H1 (cell line): ENCODE measurements at regions not wholly inside any gene's neighbourhood (a gene's known extent, or its start where the extent isn't known, plus 50 kb on each side); places are given as distances from the start of the nearest gene placed in this dataset.

Source experiments
- CTCF ChIA-PET: fragments of 300-600 bp; sonication (Branson Sonifier 250); formaldehyde crosslinking; loops from one replicate; lab custom pipeline; 2021; ENCODE audit not compliant: partially characterized antibody; lab: Charles Lee
- POLR2A ChIA-PET: fragments of 300-600 bp; sonication (Branson Sonifier 250); formaldehyde crosslinking; loops from one replicate; lab custom pipeline; 2021; ENCODE audit warnings: inconsistent platforms; ENCODE audit not compliant: partially characterized antibody; lab: Charles Lee
- DNase-seq, 2 experiments: peaks; one replicate each; pipeline versions ENCODE4 v3.0.0 to v3.0.0-alpha.2; 2010 to 2022; ENCODE audit warnings: low spot score in 2 of 2, low read depth in 1 of 2, mixed read lengths in 1 of 2
- FAIRE-seq: peaks from 2 replicates; lab custom pipeline; 2011; peaks lifted over from hg19 to GRCh38; lab: Jason Lieb, UNC
- H2AFZ ChIP-seq: 2 replicates; pipeline ENCODE4 v1.8.1; 2012; ENCODE audit warnings: low read length, inconsistent platforms
- H2AK5ac ChIP-seq: 2 replicates; pipeline ENCODE4 v1.6.1; 2013; ENCODE audit warnings: low read depth, low read length
- H2BK120ac ChIP-seq: replicated peaks from 2 replicates; pipeline ENCODE3; 2013; ENCODE audit warnings: low read depth, low read length, inconsistent platforms
- H2BK12ac ChIP-seq: 2 replicates; pipeline ENCODE4 v1.6.1; 2013; ENCODE audit warnings: low read depth, low read length
- H2BK15ac ChIP-seq: 2 replicates; pipeline ENCODE4 v1.6.1; 2013; ENCODE audit warnings: low read length
- H2BK20ac ChIP-seq: 2 replicates; pipeline ENCODE4 v1.6.1; 2013; ENCODE audit warnings: low read length
- H2BK5ac ChIP-seq: 2 replicates; pipeline ENCODE4 v1.6.1; 2013; ENCODE audit warnings: low read depth, low read length
- H3K14ac ChIP-seq: 2 replicates; pipeline ENCODE4 v1.6.1; 2013; ENCODE audit warnings: inconsistent platforms; ENCODE audit not compliant: insufficient read length
- H3K18ac ChIP-seq: 2 replicates; pipeline ENCODE4 v1.6.1; 2013; ENCODE audit warnings: low read length; ENCODE audit errors: extremely low read depth
- H3K23ac ChIP-seq: 2 replicates; pipeline ENCODE4 v1.6.1; 2013; ENCODE audit warnings: inconsistent platforms; ENCODE audit not compliant: insufficient read length
- H3K23me2 ChIP-seq: 2 replicates; pipeline ENCODE4 v1.6.1; 2013; ENCODE audit warnings: low read depth, low read length
- H3K27ac ChIP-seq: 2 replicates; pipeline ENCODE4 v1.6.1; 2011; ENCODE audit warnings: low read depth, low read length, inconsistent platforms
- H3K27me3 ChIP-seq, 4 experiments: replicated peaks in 1 of 4; 1 replicate in 1 of 4; 2 replicates in 3 of 4; pipeline versions ENCODE4 v1.6.1 to v1.8.1; 2011 to 2013; ENCODE audit warnings: low read length in 3 of 4, mild to moderate bottlenecking in 3 of 4, inconsistent platforms in 2 of 4, mixed read lengths in 2 of 4, moderate library complexity in 1 of 4; ENCODE audit not compliant: control insufficient read depth in 3 of 4, insufficient read depth in 3 of 4; ENCODE audit errors: extremely low read depth in 1 of 4
- H3K36me3 ChIP-seq, 4 experiments: 2 replicates each; pipeline versions ENCODE4 v1.6.1 to v1.8.1; 2011 to 2013; ENCODE audit warnings: mild to moderate bottlenecking in 4 of 4, low read length in 3 of 4, moderate library complexity in 2 of 4, control low read depth in 1 of 4, inconsistent platforms in 1 of 4; ENCODE audit not compliant: insufficient read depth in 4 of 4, control insufficient read depth in 2 of 4
- H3K4ac ChIP-seq: replicated peaks from 2 replicates; pipeline ENCODE3; 2013; ENCODE audit warnings: low read length, low read depth, mixed read lengths, inconsistent platforms; ENCODE audit not compliant: insufficient read length
- H3K4me1 ChIP-seq, 4 experiments: replicated peaks in 1 of 4; 1 replicate in 1 of 4; 2 replicates in 3 of 4; pipeline versions ENCODE4 v1.6.1 to v1.8.1; 2011 to 2013; ENCODE audit warnings: low read length in 3 of 4, inconsistent platforms in 2 of 4, mixed read lengths in 1 of 4; ENCODE audit not compliant: insufficient read depth in 4 of 4, control insufficient read depth in 3 of 4
- H3K4me2 ChIP-seq, 2 experiments: 2 replicates each; pipeline versions ENCODE4 v1.6.1 to v1.8.1; 2011 to 2013; ENCODE audit warnings: low read depth in 2 of 2, low read length in 2 of 2, control low read depth in 1 of 2, inconsistent platforms in 1 of 2, mild to moderate bottlenecking in 1 of 2; ENCODE audit not compliant: insufficient read depth in 1 of 2
- H3K4me3 ChIP-seq, 4 experiments: fragments of 200-600, 300-600 bp in 1 of 4; sonication (generic), shearing (Covaris generic), sonication (Bioruptor Twin) in 1 of 4; 2 replicates each; pipeline versions ENCODE4 v1.5.1 to v1.8.1; 2011 to 2016; ENCODE audit warnings: low read length in 4 of 4, low read depth in 3 of 4, control low read depth in 2 of 4, inconsistent platforms in 2 of 4, mild to moderate bottlenecking in 2 of 4, mixed read lengths in 1 of 4, moderate library complexity in 1 of 4; ENCODE audit not compliant: insufficient read depth in 2 of 4; ENCODE audit errors: extremely low read depth in 1 of 4
- H3K56ac ChIP-seq: replicated peaks from 2 replicates; pipeline ENCODE3; 2013; ENCODE audit warnings: low read depth, mild to moderate bottlenecking, mixed read lengths, low read length, inconsistent platforms; ENCODE audit not compliant: insufficient read length
- H3K79me1 ChIP-seq: 2 replicates; pipeline ENCODE4 v1.6.1; 2013; ENCODE audit warnings: low read depth, low read length, control low read depth
- H3K79me2 ChIP-seq, 2 experiments: 2 replicates each; pipeline versions ENCODE4 v1.6.1 to v1.8.1; 2012 to 2013; ENCODE audit warnings: low read length in 2 of 2, mild to moderate bottlenecking in 2 of 2, inconsistent platforms in 1 of 2; ENCODE audit not compliant: insufficient read depth in 2 of 2, control insufficient read depth in 1 of 2
- H3K9ac ChIP-seq, 4 experiments: replicated peaks in 1 of 4; 1 replicate in 1 of 4; 2 replicates in 3 of 4; pipeline versions ENCODE4 v1.6.1 to v1.8.1; 2011 to 2013; ENCODE audit warnings: low read depth in 3 of 4, low read length in 3 of 4, control low read depth in 2 of 4, mild to moderate bottlenecking in 2 of 4, moderate library complexity in 2 of 4, inconsistent platforms in 1 of 4; ENCODE audit errors: extremely low read depth in 1 of 4
- H3K9me3 ChIP-seq, 2 experiments: 2 replicates each; pipeline versions ENCODE4 v1.6.1 to v1.8.1; 2012 to 2013; ENCODE audit warnings: mild to moderate bottlenecking in 2 of 2, moderate library complexity in 2 of 2, control low read depth in 1 of 2, inconsistent platforms in 1 of 2, low read depth in 1 of 2, low read length in 1 of 2, mixed read lengths in 1 of 2; ENCODE audit not compliant: insufficient read depth in 2 of 2
- H4K20me1 ChIP-seq, 2 experiments: replicated peaks in 1 of 2; 2 replicates each; pipeline versions ENCODE3 to v1.8.1; 2011 to 2013; ENCODE audit warnings: inconsistent platforms in 2 of 2, low read length in 2 of 2, mild to moderate bottlenecking in 1 of 2; ENCODE audit not compliant: insufficient read depth in 2 of 2, control insufficient read depth in 1 of 2
- H4K5ac ChIP-seq: 2 replicates; pipeline ENCODE4 v1.6.1; 2013; ENCODE audit warnings: low read length, low read depth, mixed read lengths, inconsistent platforms; ENCODE audit not compliant: insufficient read length
- H4K8ac ChIP-seq: 2 replicates; pipeline ENCODE4 v1.8.0; 2013; ENCODE audit warnings: mild to moderate bottlenecking, moderate library complexity, low read length, inconsistent platforms; ENCODE audit not compliant: insufficient read depth; ENCODE audit errors: extremely low read depth
- H4K91ac ChIP-seq: replicated peaks from 2 replicates; pipeline ENCODE3; 2013; ENCODE audit warnings: low read length, mixed read lengths, inconsistent platforms; ENCODE audit not compliant: insufficient read length
- BACH1 ChIP-seq: IDR thresholded peaks from 2 replicates; pipeline ENCODE4 v1.6.1; 2012; ENCODE audit warnings: low read length, improper control_type of control experiment
- CEBPB ChIP-seq: IDR thresholded peaks from 2 replicates; pipeline ENCODE4 v1.6.1; 2012; ENCODE audit warnings: low read depth, low read length
- CREB1 ChIP-seq: IDR thresholded peaks from 2 replicates; pipeline ENCODE4 v1.6.1; 2012; ENCODE audit warnings: inconsistent platforms
- GTF2F1 ChIP-seq: IDR thresholded peaks from 2 replicates; pipeline ENCODE4 v1.6.1; 2012; ENCODE audit warnings: low read depth, low read length, improper control_type of control experiment, borderline replicate concordance
- HDAC6 ChIP-seq: IDR thresholded peaks from one replicate; pipeline ENCODE4 v1.7.1; 2012; ENCODE audit warnings: low read depth, mild to moderate bottlenecking, inconsistent platforms, low read length, moderate library complexity
- KDM4A ChIP-seq: IDR thresholded peaks from one replicate; pipeline ENCODE4 v1.7.1; 2012; ENCODE audit warnings: low read depth, mild to moderate bottlenecking, moderate library complexity, low read length, inconsistent platforms; ENCODE audit not compliant: severe bottlenecking
- MAFK ChIP-seq: IDR thresholded peaks from 2 replicates; pipeline ENCODE4 v1.6.1; 2012; ENCODE audit warnings: low read depth, mild to moderate bottlenecking, improper control_type of control experiment, low read length
- PHF8 ChIP-seq: fragments of 200-600 bp; sonication (generic); conservative IDR thresholded peaks from 2 replicates; pipeline ENCODE4 v1.7.1; 2012; ENCODE audit warnings: low read depth, mild to moderate bottlenecking, inconsistent platforms, low read length, moderate library complexity
- RAD21 ChIP-seq, 2 experiments: IDR thresholded peaks in 1 of 2; conservative IDR thresholded peaks in 1 of 2; 2 replicates each; pipeline ENCODE4 v1.6.1; 2011; ENCODE audit warnings: low read depth in 2 of 2, low read length in 2 of 2, improper control_type of control experiment in 1 of 2, inconsistent platforms in 1 of 2, mild to moderate bottlenecking in 1 of 2, moderate library complexity in 1 of 2
- RBBP5 ChIP-seq: IDR thresholded peaks from 2 replicates; pipeline ENCODE4 v1.7.1; 2012; ENCODE audit warnings: low read depth, mild to moderate bottlenecking, inconsistent platforms, low read length, moderate library complexity, borderline replicate concordance
- SP4 ChIP-seq: IDR thresholded peaks from 2 replicates; pipeline ENCODE4 v1.6.1; 2012; ENCODE audit warnings: low read length, inconsistent platforms
- WGBS, 2 experiments: shearing (Covaris generic) in 1 of 2; methylation state at CpG; one replicate each; pipeline versions ENCODE4 v1.1.6 to v1.1.7; 2013 to 2015; ENCODE audit warnings: low lambda C conversion rate in 2 of 2, mixed read lengths in 2 of 2, inconsistent platforms in 1 of 2, low coverage in 1 of 2, missing lambda C conversion rate in 1 of 2; ENCODE audit not compliant: insufficient replicate concordance in 2 of 2, insufficient coverage in 1 of 2, insufficient read length in 1 of 2; ENCODE audit errors: extremely low coverage in 1 of 2, missing lambda C conversion rate in 1 of 2; 5-methylcytosine and 5-hydroxymethylcytosine counted together
- TF ChIP-seq, protein P1 (sequence below), 3 experiments: IDR thresholded peaks; 1 replicate in 2 of 3; 2 replicates in 1 of 3; pipeline versions ENCODE4 v1.5.1 to v1.6.1; 2011; ENCODE audit warnings: low read length in 3 of 3, mild to moderate bottlenecking in 3 of 3, inconsistent platforms in 2 of 3, low read depth in 1 of 3, moderate library complexity in 1 of 3; ENCODE audit not compliant: insufficient read depth in 1 of 3; ENCODE audit errors: control extremely low read depth in 1 of 3
- TF ChIP-seq, protein P2 (sequence below): IDR thresholded peaks from 2 replicates; pipeline ENCODE4 v1.6.1; 2012; ENCODE audit warnings: inconsistent platforms

DNA sequence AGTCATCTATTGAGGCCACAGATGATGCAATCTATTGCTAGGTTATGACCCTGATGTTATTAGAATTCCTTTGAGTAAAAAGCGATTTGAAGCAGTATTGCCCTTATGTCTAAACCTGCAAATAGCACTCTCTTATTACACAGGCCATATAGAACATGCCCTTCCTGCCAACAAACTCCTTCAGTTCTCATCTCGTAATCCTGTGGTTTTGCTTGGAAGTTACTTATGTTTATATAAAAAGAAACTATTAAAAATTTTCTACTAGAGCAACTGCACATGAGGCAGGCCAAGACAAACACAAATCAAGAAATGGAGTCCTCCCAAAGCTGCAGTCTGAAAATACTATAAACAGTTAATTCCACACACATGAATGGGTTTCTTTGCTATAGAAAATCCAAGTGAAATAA, 1200.2 kb downstream of the LRFN5 start:
- POLR2A ChIA-PET, result no interaction called here
- no peaks in the 10 kb centered on the region for H4K20me1 ChIP-seq
- CTCF ChIA-PET, result no interaction called here
- 75% methylated on average over 2 of the region's 2 CpGs; no CpG with 5 or more reads in 1 of the 2 experiments for WGBS, 2 experiments
- H3K79me1 ChIP-seq, result no peaks in the 10 kb centered on the region
- no peak overlapping the region for H2BK120ac ChIP-seq
- no peak overlapping the region for H2BK5ac ChIP-seq
- no peak overlapping the region for H2AFZ ChIP-seq
- H3K4me2 ChIP-seq, result no peak overlapping the region
- H2BK15ac ChIP-seq, result no peak overlapping the region
- no peak overlapping the region for H4K91ac ChIP-seq
- no peaks in the 10 kb centered on the region for H3K9me3 ChIP-seq
- H3K56ac ChIP-seq, result no peak overlapping the region
- H3K27me3 ChIP-seq, result no peaks in the 10 kb centered on the region
- DNase-seq (no peak), FAIRE-seq (no peak)
- no peak overlapping the region for H2AK5ac ChIP-seq
- H3K79me2 ChIP-seq, result no peaks in the 10 kb centered on the region
- no peak overlapping the region for H3K4ac ChIP-seq
- no peak overlapping the region for H3K23ac ChIP-seq
- H2BK12ac ChIP-seq, result no peak overlapping the region
- H3K27ac ChIP-seq, result no peak overlapping the region
- no peak overlapping the region for H3K18ac ChIP-seq
- H2BK20ac ChIP-seq, result no peak overlapping the region
- no peaks in the 10 kb centered on the region for H3K36me3 ChIP-seq
- no peak overlapping the region for H3K9ac ChIP-seq
- H4K5ac ChIP-seq, result no peak overlapping the region
- H4K8ac ChIP-seq, result no peak overlapping the region
- no peak overlapping the region for H3K14ac ChIP-seq
- H3K4me3 ChIP-seq, result no peak overlapping the region
- H3K23me2 ChIP-seq, result no peaks in the 10 kb centered on the region
- H3K4me1 ChIP-seq, result no peaks in the 10 kb centered on the region
- TF ChIP-seq CREB1 (no peak), GTF2F1 (no peak), BACH1 (no peak), MAFK (no peak), CEBPB (no peak), RBBP5 (no peak), HDAC6 (no peak), RAD21 (IDR thresholded peaks at IDR 0.05 in 1 of 2, conservative IDR thresholded peaks at IDR 0.05 in 1 of 2; ENCODE audit: low read depth in 2 of 2, low read length in 2 of 2) (no peak), KDM4A (no peak), SP4 (no peak), PHF8 (no peak)
- TF ChIP-seq, protein P1, sequence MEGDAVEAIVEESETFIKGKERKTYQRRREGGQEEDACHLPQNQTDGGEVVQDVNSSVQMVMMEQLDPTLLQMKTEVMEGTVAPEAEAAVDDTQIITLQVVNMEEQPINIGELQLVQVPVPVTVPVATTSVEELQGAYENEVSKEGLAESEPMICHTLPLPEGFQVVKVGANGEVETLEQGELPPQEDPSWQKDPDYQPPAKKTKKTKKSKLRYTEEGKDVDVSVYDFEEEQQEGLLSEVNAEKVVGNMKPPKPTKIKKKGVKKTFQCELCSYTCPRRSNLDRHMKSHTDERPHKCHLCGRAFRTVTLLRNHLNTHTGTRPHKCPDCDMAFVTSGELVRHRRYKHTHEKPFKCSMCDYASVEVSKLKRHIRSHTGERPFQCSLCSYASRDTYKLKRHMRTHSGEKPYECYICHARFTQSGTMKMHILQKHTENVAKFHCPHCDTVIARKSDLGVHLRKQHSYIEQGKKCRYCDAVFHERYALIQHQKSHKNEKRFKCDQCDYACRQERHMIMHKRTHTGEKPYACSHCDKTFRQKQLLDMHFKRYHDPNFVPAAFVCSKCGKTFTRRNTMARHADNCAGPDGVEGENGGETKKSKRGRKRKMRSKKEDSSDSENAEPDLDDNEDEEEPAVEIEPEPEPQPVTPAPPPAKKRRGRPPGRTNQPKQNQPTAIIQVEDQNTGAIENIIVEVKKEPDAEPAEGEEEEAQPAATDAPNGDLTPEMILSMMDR (IDR thresholded peaks at IDR 0.05; ENCODE audit: control extremely low read depth in 1 of 3, insufficient read depth in 1 of 3, low read depth in 1 of 3, low read length in 3 of 3), result no peak
- TF ChIP-seq, protein P2, sequence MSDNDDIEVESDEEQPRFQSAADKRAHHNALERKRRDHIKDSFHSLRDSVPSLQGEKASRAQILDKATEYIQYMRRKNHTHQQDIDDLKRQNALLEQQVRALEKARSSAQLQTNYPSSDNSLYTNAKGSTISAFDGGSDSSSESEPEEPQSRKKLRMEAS, result no peak
